MV-4-11 (cell line): ENCODE measurements at regions not wholly inside any gene's neighbourhood (a gene's known extent, or its start where the extent isn't known, plus 50 kb on each side); places are given as distances from the start of the nearest gene placed in this dataset.
A peak's percentile ranks its signal among the peaks of the same experiment; 100 is the strongest.
"Not testable (repeated sequence)": the region's sequence is repeated elsewhere in the genome, so short reads cannot be mapped to it uniquely, and the experiment has no call there.

Experiments
- DNase-seq: peaks from one replicate; lab custom pipeline; 2025; lab: John Stamatoyannopoulos, UW

GRCh38 chr11:93902921-93903320, 52.5 kb upstream of the VSTM5 start:
- DNase-seq: no peak

- no peak for DNase-seq
Observed at GRCh38 chr11:93903989-93904388, 53.6 kb upstream of the VSTM5 start.

- DNase-seq: no peak
Observed at GRCh38 chr11:93904716-93905115, 54.3 kb upstream of the VSTM5 start.

GRCh38 chr11:93905384-93905783, 55.0 kb upstream of the VSTM5 start:
- DNase-seq: no peak

GRCh38 chr11:93906486-93906885, 56.1 kb upstream of the VSTM5 start:
- DNase-seq: no peak

- DNase-seq: no peak
Observed at GRCh38 chr11:93907901-93908300, 57.5 kb upstream of the VSTM5 start.

- DNase-seq: no peak
Observed at GRCh38 chr11:93908689-93909088, 58.3 kb upstream of the VSTM5 start.

GRCh38 chr11:93917673-93918072, 67.3 kb upstream of the VSTM5 start:
- no peak for DNase-seq

GRCh38 chr11:93921695-93922468, 71.5 kb upstream of the VSTM5 start:
- peak; percentile 19 for DNase-seq

- no peak for DNase-seq
Observed at GRCh38 chr11:93922830-93923229, 72.4 kb upstream of the VSTM5 start.

- not testable (repeated sequence) for DNase-seq
Observed at GRCh38 chr11:93926099-93926498, 75.7 kb upstream of the VSTM5 start.

- DNase-seq: no peak
Observed at GRCh38 chr11:93929407-93929806, 79.0 kb upstream of the VSTM5 start.

- DNase-seq: no peak
Observed at GRCh38 chr11:93933230-93933629, 82.8 kb upstream of the VSTM5 start.

GRCh38 chr11:93935826-93936225, 85.3 kb upstream of the HEPHL1 start:
- no peak for DNase-seq

- DNase-seq: no peak
Observed at GRCh38 chr11:93936460-93936859, 84.7 kb upstream of the HEPHL1 start.

GRCh38 chr11:93939084-93939760, 81.9 kb upstream of the HEPHL1 start:
- DNase-seq: no peak

- no peak for DNase-seq
Observed at GRCh38 chr11:93940395-93940794, 80.8 kb upstream of the HEPHL1 start.

GRCh38 chr11:93942176-93942575, 79.0 kb upstream of the HEPHL1 start:
- DNase-seq: no peak

GRCh38 chr11:93945596-93945995, 75.6 kb upstream of the HEPHL1 start:
- DNase-seq: no peak

- no peak for DNase-seq
Observed at GRCh38 chr11:93952082-93952780, 68.9 kb upstream of the HEPHL1 start.

GRCh38 chr11:93957397-93957952, 63.7 kb upstream of the HEPHL1 start:
- DNase-seq: no peak

- no peak for DNase-seq
Observed at GRCh38 chr11:93958991-93959390, 62.2 kb upstream of the HEPHL1 start.

GRCh38 chr11:93959663-93960062, 61.5 kb upstream of the HEPHL1 start:
- no peak for DNase-seq
